H1 (cell line): ENCODE measurements at regions not wholly inside any gene's neighbourhood (a gene's known extent, or its start where the extent isn't known, plus 50 kb on each side); places are given as distances from the start of the nearest gene placed in this dataset.

Source experiments
- CTCF ChIA-PET: fragments of 300-600 bp; sonication (Branson Sonifier 250); formaldehyde crosslinking; loops from one replicate; lab custom pipeline; 2021; ENCODE audit not compliant: partially characterized antibody; lab: Charles Lee
- POLR2A ChIA-PET: fragments of 300-600 bp; sonication (Branson Sonifier 250); formaldehyde crosslinking; loops from one replicate; lab custom pipeline; 2021; ENCODE audit warnings: inconsistent platforms; ENCODE audit not compliant: partially characterized antibody; lab: Charles Lee
- DNase-seq, 2 experiments: peaks; one replicate each; pipeline versions ENCODE4 v3.0.0 to v3.0.0-alpha.2; 2010 to 2022; ENCODE audit warnings: low spot score in 2 of 2, low read depth in 1 of 2, mixed read lengths in 1 of 2
- FAIRE-seq: peaks from 2 replicates; lab custom pipeline; 2011; peaks lifted over from hg19 to GRCh38; lab: Jason Lieb, UNC
- H2AFZ ChIP-seq: 2 replicates; pipeline ENCODE4 v1.8.1; 2012; ENCODE audit warnings: low read length, inconsistent platforms
- H2AK5ac ChIP-seq: 2 replicates; pipeline ENCODE4 v1.6.1; 2013; ENCODE audit warnings: low read depth, low read length
- H2BK120ac ChIP-seq: replicated peaks from 2 replicates; pipeline ENCODE3; 2013; ENCODE audit warnings: low read depth, low read length, inconsistent platforms
- H2BK12ac ChIP-seq: 2 replicates; pipeline ENCODE4 v1.6.1; 2013; ENCODE audit warnings: low read depth, low read length
- H2BK15ac ChIP-seq: 2 replicates; pipeline ENCODE4 v1.6.1; 2013; ENCODE audit warnings: low read length
- H2BK20ac ChIP-seq: 2 replicates; pipeline ENCODE4 v1.6.1; 2013; ENCODE audit warnings: low read length
- H2BK5ac ChIP-seq: 2 replicates; pipeline ENCODE4 v1.6.1; 2013; ENCODE audit warnings: low read depth, low read length
- H3K14ac ChIP-seq: 2 replicates; pipeline ENCODE4 v1.6.1; 2013; ENCODE audit warnings: inconsistent platforms; ENCODE audit not compliant: insufficient read length
- H3K18ac ChIP-seq: 2 replicates; pipeline ENCODE4 v1.6.1; 2013; ENCODE audit warnings: low read length; ENCODE audit errors: extremely low read depth
- H3K23ac ChIP-seq: 2 replicates; pipeline ENCODE4 v1.6.1; 2013; ENCODE audit warnings: inconsistent platforms; ENCODE audit not compliant: insufficient read length
- H3K23me2 ChIP-seq: 2 replicates; pipeline ENCODE4 v1.6.1; 2013; ENCODE audit warnings: low read depth, low read length
- H3K27ac ChIP-seq: 2 replicates; pipeline ENCODE4 v1.6.1; 2011; ENCODE audit warnings: low read depth, low read length, inconsistent platforms
- H3K27me3 ChIP-seq, 4 experiments: replicated peaks in 1 of 4; 1 replicate in 1 of 4; 2 replicates in 3 of 4; pipeline versions ENCODE4 v1.6.1 to v1.8.1; 2011 to 2013; ENCODE audit warnings: low read length in 3 of 4, mild to moderate bottlenecking in 3 of 4, inconsistent platforms in 2 of 4, mixed read lengths in 2 of 4, moderate library complexity in 1 of 4; ENCODE audit not compliant: control insufficient read depth in 3 of 4, insufficient read depth in 3 of 4; ENCODE audit errors: extremely low read depth in 1 of 4
- H3K36me3 ChIP-seq, 4 experiments: 2 replicates each; pipeline versions ENCODE4 v1.6.1 to v1.8.1; 2011 to 2013; ENCODE audit warnings: mild to moderate bottlenecking in 4 of 4, low read length in 3 of 4, moderate library complexity in 2 of 4, control low read depth in 1 of 4, inconsistent platforms in 1 of 4; ENCODE audit not compliant: insufficient read depth in 4 of 4, control insufficient read depth in 2 of 4
- H3K4ac ChIP-seq: replicated peaks from 2 replicates; pipeline ENCODE3; 2013; ENCODE audit warnings: low read length, low read depth, mixed read lengths, inconsistent platforms; ENCODE audit not compliant: insufficient read length
- H3K4me1 ChIP-seq, 4 experiments: replicated peaks in 1 of 4; 1 replicate in 1 of 4; 2 replicates in 3 of 4; pipeline versions ENCODE4 v1.6.1 to v1.8.1; 2011 to 2013; ENCODE audit warnings: low read length in 3 of 4, inconsistent platforms in 2 of 4, mixed read lengths in 1 of 4; ENCODE audit not compliant: insufficient read depth in 4 of 4, control insufficient read depth in 3 of 4
- H3K4me2 ChIP-seq, 2 experiments: 2 replicates each; pipeline versions ENCODE4 v1.6.1 to v1.8.1; 2011 to 2013; ENCODE audit warnings: low read depth in 2 of 2, low read length in 2 of 2, control low read depth in 1 of 2, inconsistent platforms in 1 of 2, mild to moderate bottlenecking in 1 of 2; ENCODE audit not compliant: insufficient read depth in 1 of 2
- H3K4me3 ChIP-seq, 4 experiments: fragments of 200-600, 300-600 bp in 1 of 4; sonication (generic), shearing (Covaris generic), sonication (Bioruptor Twin) in 1 of 4; 2 replicates each; pipeline versions ENCODE4 v1.5.1 to v1.8.1; 2011 to 2016; ENCODE audit warnings: low read length in 4 of 4, low read depth in 3 of 4, control low read depth in 2 of 4, inconsistent platforms in 2 of 4, mild to moderate bottlenecking in 2 of 4, mixed read lengths in 1 of 4, moderate library complexity in 1 of 4; ENCODE audit not compliant: insufficient read depth in 2 of 4; ENCODE audit errors: extremely low read depth in 1 of 4
- H3K56ac ChIP-seq: replicated peaks from 2 replicates; pipeline ENCODE3; 2013; ENCODE audit warnings: low read depth, mild to moderate bottlenecking, mixed read lengths, low read length, inconsistent platforms; ENCODE audit not compliant: insufficient read length
- H3K79me1 ChIP-seq: 2 replicates; pipeline ENCODE4 v1.6.1; 2013; ENCODE audit warnings: low read depth, low read length, control low read depth
- H3K79me2 ChIP-seq, 2 experiments: 2 replicates each; pipeline versions ENCODE4 v1.6.1 to v1.8.1; 2012 to 2013; ENCODE audit warnings: low read length in 2 of 2, mild to moderate bottlenecking in 2 of 2, inconsistent platforms in 1 of 2; ENCODE audit not compliant: insufficient read depth in 2 of 2, control insufficient read depth in 1 of 2
- H3K9ac ChIP-seq, 4 experiments: replicated peaks in 1 of 4; 1 replicate in 1 of 4; 2 replicates in 3 of 4; pipeline versions ENCODE4 v1.6.1 to v1.8.1; 2011 to 2013; ENCODE audit warnings: low read depth in 3 of 4, low read length in 3 of 4, control low read depth in 2 of 4, mild to moderate bottlenecking in 2 of 4, moderate library complexity in 2 of 4, inconsistent platforms in 1 of 4; ENCODE audit errors: extremely low read depth in 1 of 4
- H3K9me3 ChIP-seq, 2 experiments: 2 replicates each; pipeline versions ENCODE4 v1.6.1 to v1.8.1; 2012 to 2013; ENCODE audit warnings: mild to moderate bottlenecking in 2 of 2, moderate library complexity in 2 of 2, control low read depth in 1 of 2, inconsistent platforms in 1 of 2, low read depth in 1 of 2, low read length in 1 of 2, mixed read lengths in 1 of 2; ENCODE audit not compliant: insufficient read depth in 2 of 2
- H4K20me1 ChIP-seq, 2 experiments: replicated peaks in 1 of 2; 2 replicates each; pipeline versions ENCODE3 to v1.8.1; 2011 to 2013; ENCODE audit warnings: inconsistent platforms in 2 of 2, low read length in 2 of 2, mild to moderate bottlenecking in 1 of 2; ENCODE audit not compliant: insufficient read depth in 2 of 2, control insufficient read depth in 1 of 2
- H4K5ac ChIP-seq: 2 replicates; pipeline ENCODE4 v1.6.1; 2013; ENCODE audit warnings: low read length, low read depth, mixed read lengths, inconsistent platforms; ENCODE audit not compliant: insufficient read length
- H4K8ac ChIP-seq: 2 replicates; pipeline ENCODE4 v1.8.0; 2013; ENCODE audit warnings: mild to moderate bottlenecking, moderate library complexity, low read length, inconsistent platforms; ENCODE audit not compliant: insufficient read depth; ENCODE audit errors: extremely low read depth
- H4K91ac ChIP-seq: replicated peaks from 2 replicates; pipeline ENCODE3; 2013; ENCODE audit warnings: low read length, mixed read lengths, inconsistent platforms; ENCODE audit not compliant: insufficient read length
- BACH1 ChIP-seq: IDR thresholded peaks from 2 replicates; pipeline ENCODE4 v1.6.1; 2012; ENCODE audit warnings: low read length, improper control_type of control experiment
- CHD1 ChIP-seq: IDR thresholded peaks from 2 replicates; pipeline ENCODE4 v1.6.1; 2012; ENCODE audit warnings: low read depth, low read length, improper control_type of control experiment
- CHD2 ChIP-seq: IDR thresholded peaks from 2 replicates; pipeline ENCODE4 v1.6.1; 2012; ENCODE audit warnings: low read length, improper control_type of control experiment
- EGR1 ChIP-seq: IDR thresholded peaks from 2 replicates; pipeline ENCODE4 v1.6.1; 2011; ENCODE audit warnings: low read depth, low read length, borderline replicate concordance
- GABPA ChIP-seq: IDR thresholded peaks from 2 replicates; pipeline ENCODE4 v1.6.1; 2011; ENCODE audit warnings: mild to moderate bottlenecking, low read length, moderate library complexity, borderline replicate concordance; ENCODE audit not compliant: insufficient read depth
- HDAC2 ChIP-seq, 2 experiments: fragments of 300-600 bp in 1 of 2; sonication (generic) in 1 of 2; IDR thresholded peaks; 2 replicates each; pipeline ENCODE4 v1.6.1; 2011 to 2012; ENCODE audit warnings: low read depth in 2 of 2, low read length in 2 of 2, mild to moderate bottlenecking in 2 of 2, moderate library complexity in 2 of 2, borderline replicate concordance in 1 of 2, inconsistent platforms in 1 of 2
- KDM1A ChIP-seq: fragments of 200-600, 300-600 bp; sonication (generic); IDR thresholded peaks from 2 replicates; pipeline ENCODE4 v1.7.1; 2016; ENCODE audit warnings: mild to moderate bottlenecking, low read length, borderline replicate concordance
- MAFK ChIP-seq: IDR thresholded peaks from 2 replicates; pipeline ENCODE4 v1.6.1; 2012; ENCODE audit warnings: low read depth, mild to moderate bottlenecking, improper control_type of control experiment, low read length
- NANOG ChIP-seq: IDR thresholded peaks from 2 replicates; pipeline ENCODE4 v1.6.1; 2011; ENCODE audit warnings: low read length, low read depth, mild to moderate bottlenecking, inconsistent platforms; ENCODE audit not compliant: insufficient read depth, poor library complexity, severe bottlenecking
- POLR2AphosphoS5 ChIP-seq: IDR thresholded peaks from 2 replicates; pipeline ENCODE4 v1.6.1; 2011; ENCODE audit warnings: low read depth, low read length
- POU5F1 ChIP-seq: IDR thresholded peaks from 2 replicates; pipeline ENCODE4 v1.6.1; 2011; ENCODE audit warnings: low read depth, mild to moderate bottlenecking, low read length, moderate library complexity
- SIN3A ChIP-seq, 2 experiments: IDR thresholded peaks in 1 of 2; conservative IDR thresholded peaks in 1 of 2; 2 replicates each; pipeline ENCODE4 v1.6.1; 2011 to 2012; ENCODE audit warnings: low read length in 2 of 2, improper control_type of control experiment in 1 of 2, low read depth in 1 of 2, mild to moderate bottlenecking in 1 of 2
- TAF1 ChIP-seq: IDR thresholded peaks from 2 replicates; pipeline ENCODE4 v1.6.1; 2011; ENCODE audit warnings: mild to moderate bottlenecking, low read depth, low read length
- TBP ChIP-seq: IDR thresholded peaks from 2 replicates; pipeline ENCODE4 v1.6.1; 2011; ENCODE audit warnings: low read depth, low read length, improper control_type of control experiment
- WGBS, 2 experiments: shearing (Covaris generic) in 1 of 2; methylation state at CpG; one replicate each; pipeline versions ENCODE4 v1.1.6 to v1.1.7; 2013 to 2015; ENCODE audit warnings: low lambda C conversion rate in 2 of 2, mixed read lengths in 2 of 2, inconsistent platforms in 1 of 2, low coverage in 1 of 2, missing lambda C conversion rate in 1 of 2; ENCODE audit not compliant: insufficient replicate concordance in 2 of 2, insufficient coverage in 1 of 2, insufficient read length in 1 of 2; ENCODE audit errors: extremely low coverage in 1 of 2, missing lambda C conversion rate in 1 of 2; 5-methylcytosine and 5-hydroxymethylcytosine counted together

DNA sequence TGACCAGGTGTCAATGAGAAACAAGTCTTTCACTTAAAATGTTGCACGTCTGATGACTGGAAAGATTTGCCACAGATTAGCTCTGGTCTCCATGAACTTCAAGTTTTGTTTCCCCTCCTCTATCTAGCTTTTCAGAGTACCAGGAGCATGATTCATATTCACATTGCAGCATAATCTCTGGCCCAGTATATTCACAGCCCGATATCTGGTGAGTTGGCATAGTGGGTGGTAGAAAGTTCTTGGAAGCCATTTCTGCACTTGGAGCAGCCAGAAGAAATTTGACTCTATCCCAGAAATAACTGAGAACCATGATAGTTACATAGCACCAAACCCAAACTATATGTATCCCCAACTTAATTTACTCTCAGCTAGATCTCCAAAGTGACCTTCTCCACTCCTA, 503.9 kb downstream of the PID1 start:
- H3K56ac ChIP-seq = no peak overlapping the region
- no peak for TF ChIP-seq POLR2AphosphoS5
- no peak for TF ChIP-seq CHD1
- no peak for TF ChIP-seq MAFK
- TF ChIP-seq GABPA = no peak
- TF ChIP-seq EGR1 = no peak
- no peak for TF ChIP-seq SIN3A (conservative IDR thresholded peaks at IDR 0.05 in 1 of 2, IDR thresholded peaks at IDR 0.05 in 1 of 2; ENCODE audit: low read depth in 1 of 2, low read length in 2 of 2)
- no peak for TF ChIP-seq BACH1
- no peak for TF ChIP-seq CHD2
- no peak for TF ChIP-seq NANOG
- no peak for TF ChIP-seq HDAC2 (IDR thresholded peaks at IDR 0.05; ENCODE audit: borderline replicate concordance in 1 of 2, low read depth in 2 of 2, low read length in 2 of 2)
- no peak for TF ChIP-seq KDM1A
- no peak for TF ChIP-seq TBP
- TF ChIP-seq POU5F1 = no peak
- TF ChIP-seq TAF1 = no peak
- TF ChIP-seq, all 59 proteins: peak for 0
- H3K18ac ChIP-seq = no peak overlapping the region
- no peaks in the 10 kb centered on the region for H3K36me3 ChIP-seq
- no peak overlapping the region for H2AFZ ChIP-seq
- no peak overlapping the region for H4K91ac ChIP-seq
- H3K4me3 ChIP-seq = no peak overlapping the region
- no peak overlapping the region for H2AK5ac ChIP-seq
- ChIA-PET POLR2A (no interaction called here), CTCF (no interaction called here)
- no peak overlapping the region for H4K5ac ChIP-seq
- H2BK12ac ChIP-seq = no peak overlapping the region
- no peak overlapping the region for H2BK15ac ChIP-seq
- H2BK5ac ChIP-seq = no peak overlapping the region
- no peak for FAIRE-seq
- no peak overlapping the region for H2BK20ac ChIP-seq
- no peaks in the 10 kb centered on the region for H3K79me1 ChIP-seq
- H3K4me1 ChIP-seq = no peaks in the 10 kb centered on the region
- H3K9me3 ChIP-seq = no peaks in the 10 kb centered on the region
- no peaks in the 10 kb centered on the region for H4K20me1 ChIP-seq
- H3K9ac ChIP-seq = no peak overlapping the region
- WGBS, 2 experiments = 91% methylated on average over 2 of the region's 2 CpGs; no CpG with 5 or more reads in 1 of the 2 experiments
- H3K4ac ChIP-seq = no peak overlapping the region
- H3K23ac ChIP-seq = no peak overlapping the region
- no peak overlapping the region for H3K4me2 ChIP-seq
- no peaks in the 10 kb centered on the region for H3K79me2 ChIP-seq
- no peak overlapping the region for H2BK120ac ChIP-seq
- H3K27ac ChIP-seq = no peak overlapping the region
- no peak overlapping the region for H4K8ac ChIP-seq
- no peaks in the 10 kb centered on the region; the same call in 1 of the 2 replicates for H3K23me2 ChIP-seq
- no peak overlapping the region for H3K14ac ChIP-seq
- H3K27me3 ChIP-seq = no peaks in the 10 kb centered on the region
- DNase-seq = no peak
